ENCODE measurements at regions not wholly inside any gene's neighbourhood (a gene's known extent, or its start where the extent isn't known, plus 50 kb on each side); places are given as distances from the start of the nearest gene placed in this dataset.
"Not testable (repeated sequence)": the region's sequence is repeated elsewhere in the genome, so short reads cannot be mapped to it uniquely, and the experiment has no call there.

DNA sequence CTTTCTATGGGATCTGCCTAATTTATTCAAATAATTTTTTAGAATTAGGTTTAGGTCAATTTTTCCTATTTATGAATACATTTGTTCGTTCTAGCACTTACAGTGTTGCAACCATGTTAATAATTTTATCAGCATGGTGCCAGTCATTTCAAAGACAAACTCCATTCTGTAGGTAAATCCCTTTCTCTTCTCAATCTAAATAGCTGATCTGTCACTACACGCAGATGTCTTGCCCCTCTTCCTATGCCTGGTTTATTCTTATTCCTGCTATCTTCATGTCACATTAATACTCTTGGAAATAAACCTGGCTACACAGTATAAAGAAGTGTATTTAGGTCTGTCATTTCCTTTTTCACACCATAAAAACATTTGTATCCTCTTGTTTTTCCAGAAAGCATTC lies 1172.4 kb downstream of the BRINP3 start:
- Histone ChIP-seq H3K4me1 (ENCODE audit: control insufficient read depth, insufficient read depth, low read length) (no peaks in the 10 kb centered on the region), H3K27me3 (ENCODE audit: control insufficient read depth, insufficient read depth, low read length) (no peaks in the 10 kb centered on the region), H3K36me3 (ENCODE audit: control insufficient read depth, insufficient read depth, low read length) (no peaks in the 10 kb centered on the region), H3K4me3 (ENCODE audit: low read length) (no peak overlapping the region), H3K27ac (ENCODE audit: low read length) (no peak overlapping the region), H3K9me3 (replicated peaks; ENCODE audit: control insufficient read depth, low read depth, low read length) (no peaks in the 10 kb centered on the region)
- DNase-seq, result no peak
- WGBS (ENCODE audit: insufficient coverage), result no CpG with 5 or more reads among the region's 2 CpGs

GRCh38 chr1:189311915-189312314 lies 1165.7 kb downstream of the BRINP3 start:
- DNase-seq, result no peak
- H3K4me1 ChIP-seq (ENCODE audit: control insufficient read depth, insufficient read depth, low read length), result no peaks in the 10 kb centered on the region
- WGBS (ENCODE audit: insufficient coverage), result no CpG with 5 or more reads among the region's 2 CpGs
- no peak overlapping the region for H3K27ac ChIP-seq (ENCODE audit: low read length)
- H3K27me3 ChIP-seq (ENCODE audit: control insufficient read depth, insufficient read depth, low read length), result no peaks in the 10 kb centered on the region
- H3K4me3 ChIP-seq (ENCODE audit: low read length), result no peak overlapping the region
- no peaks in the 10 kb centered on the region for H3K9me3 ChIP-seq (replicated peaks; ENCODE audit: control insufficient read depth, low read depth, low read length)
- H3K36me3 ChIP-seq (ENCODE audit: control insufficient read depth, insufficient read depth, low read length), result no peaks in the 10 kb centered on the region

GRCh38 chr1:189312499-189312898 lies 1165.2 kb downstream of the BRINP3 start:
- H3K36me3 ChIP-seq (ENCODE audit: control insufficient read depth, insufficient read depth, low read length), result no peaks in the 10 kb centered on the region
- no peaks in the 10 kb centered on the region for H3K27me3 ChIP-seq (ENCODE audit: control insufficient read depth, insufficient read depth, low read length)
- no peak overlapping the region for H3K27ac ChIP-seq (ENCODE audit: low read length)
- no peak overlapping the region for H3K4me3 ChIP-seq (ENCODE audit: low read length)
- no peak for DNase-seq
- H3K4me1 ChIP-seq (ENCODE audit: control insufficient read depth, insufficient read depth, low read length), result no peaks in the 10 kb centered on the region
- H3K9me3 ChIP-seq (replicated peaks; ENCODE audit: control insufficient read depth, low read depth, low read length), result no peaks in the 10 kb centered on the region

- DNase-seq, result no peak
- Histone ChIP-seq H3K9me3 (replicated peaks; ENCODE audit: control insufficient read depth, low read depth, low read length) (no peaks in the 10 kb centered on the region), H3K27ac (ENCODE audit: low read length) (no peak overlapping the region), H3K36me3 (ENCODE audit: control insufficient read depth, insufficient read depth, low read length) (no peaks in the 10 kb centered on the region), H3K4me1 (ENCODE audit: control insufficient read depth, insufficient read depth, low read length) (no peaks in the 10 kb centered on the region), H3K27me3 (ENCODE audit: control insufficient read depth, insufficient read depth, low read length) (no peaks in the 10 kb centered on the region), H3K4me3 (ENCODE audit: low read length) (no peak overlapping the region)
- WGBS (ENCODE audit: insufficient coverage), result no CpG with 5 or more reads among the region's 2 CpGs
Observed at GRCh38 chr1:189313488-189313887, 1164.2 kb downstream of the BRINP3 start.

GRCh38 chr1:189315035-189315901 lies 1162.4 kb downstream of the BRINP3 start:
- DNase-seq, result no peak
- Histone ChIP-seq H3K27ac (ENCODE audit: low read length) (no peak overlapping the region), H3K27me3 (ENCODE audit: control insufficient read depth, insufficient read depth, low read length) (no peaks in the 10 kb centered on the region), H3K9me3 (replicated peaks; ENCODE audit: control insufficient read depth, low read depth, low read length) (no peaks in the 10 kb centered on the region), H3K4me3 (ENCODE audit: low read length) (no peak overlapping the region), H3K36me3 (ENCODE audit: control insufficient read depth, insufficient read depth, low read length) (no peaks in the 10 kb centered on the region), H3K4me1 (ENCODE audit: control insufficient read depth, insufficient read depth, low read length) (no peaks in the 10 kb centered on the region)
- whole genome bisulfite sequencing (ENCODE audit: insufficient coverage), result no CpG with 5 or more reads among the region's 4 CpGs

GRCh38 chr1:189323091-189323490 lies 1154.6 kb downstream of the BRINP3 start:
- Histone ChIP-seq H3K4me3 (ENCODE audit: low read length) (no peak overlapping the region), H3K36me3 (ENCODE audit: control insufficient read depth, insufficient read depth, low read length) (no peaks in the 10 kb centered on the region), H3K4me1 (ENCODE audit: control insufficient read depth, insufficient read depth, low read length) (no peaks in the 10 kb centered on the region), H3K27ac (ENCODE audit: low read length) (no peak overlapping the region), H3K27me3 (ENCODE audit: control insufficient read depth, insufficient read depth, low read length) (no peaks in the 10 kb centered on the region), H3K9me3 (replicated peaks; ENCODE audit: control insufficient read depth, low read depth, low read length) (no peaks in the 10 kb centered on the region)
- peak; percentile 20 for DNase-seq
- WGBS (ENCODE audit: insufficient coverage), result no CpG with 5 or more reads among the region's 3 CpGs

GRCh38 chr1:189331071-189331470 lies 1146.6 kb downstream of the BRINP3 start:
- not testable (repeated sequence) for H3K4me1 ChIP-seq (ENCODE audit: control insufficient read depth, insufficient read depth, low read length); H3K27ac ChIP-seq (ENCODE audit: low read length); DNase-seq; H3K27me3 ChIP-seq (ENCODE audit: control insufficient read depth, insufficient read depth, low read length); H3K4me3 ChIP-seq (ENCODE audit: low read length); H3K36me3 ChIP-seq (ENCODE audit: control insufficient read depth, insufficient read depth, low read length); H3K9me3 ChIP-seq (replicated peaks; ENCODE audit: control insufficient read depth, low read depth, low read length)
- 89% methylated on average over 9 of the region's 13 CpGs for WGBS (ENCODE audit: insufficient coverage)

- Histone ChIP-seq H3K27ac (ENCODE audit: low read length) (no peak overlapping the region), H3K4me3 (ENCODE audit: low read length) (no peak overlapping the region), H3K9me3 (replicated peaks; ENCODE audit: control insufficient read depth, low read depth, low read length) (no peaks in the 10 kb centered on the region), H3K36me3 (ENCODE audit: control insufficient read depth, insufficient read depth, low read length) (no peaks in the 10 kb centered on the region), H3K27me3 (ENCODE audit: control insufficient read depth, insufficient read depth, low read length) (no peaks in the 10 kb centered on the region), H3K4me1 (ENCODE audit: control insufficient read depth, insufficient read depth, low read length) (no peaks in the 10 kb centered on the region)
- 90% methylated on average over 15 of the region's 17 CpGs for WGBS (ENCODE audit: insufficient coverage)
- DNase-seq, result no peak
Observed at GRCh38 chr1:189336115-189337100, 1141.3 kb downstream of the BRINP3 start.

- no peaks in the 10 kb centered on the region for H3K9me3 ChIP-seq (replicated peaks; ENCODE audit: control insufficient read depth, low read depth, low read length)
- no peak overlapping the region for H3K27ac ChIP-seq (ENCODE audit: low read length)
- H3K4me3 ChIP-seq (ENCODE audit: low read length), result no peak overlapping the region
- H3K27me3 ChIP-seq (ENCODE audit: control insufficient read depth, insufficient read depth, low read length), result no peaks in the 10 kb centered on the region
- H3K36me3 ChIP-seq (ENCODE audit: control insufficient read depth, insufficient read depth, low read length), result no peaks in the 10 kb centered on the region
- no peak for DNase-seq
- WGBS (ENCODE audit: insufficient coverage), result no CpG with 5 or more reads among the region's 4 CpGs
- H3K4me1 ChIP-seq (ENCODE audit: control insufficient read depth, insufficient read depth, low read length), result no peaks in the 10 kb centered on the region
Observed at GRCh38 chr1:189349607-189350006, 1128.1 kb downstream of the BRINP3 start.

DNA sequence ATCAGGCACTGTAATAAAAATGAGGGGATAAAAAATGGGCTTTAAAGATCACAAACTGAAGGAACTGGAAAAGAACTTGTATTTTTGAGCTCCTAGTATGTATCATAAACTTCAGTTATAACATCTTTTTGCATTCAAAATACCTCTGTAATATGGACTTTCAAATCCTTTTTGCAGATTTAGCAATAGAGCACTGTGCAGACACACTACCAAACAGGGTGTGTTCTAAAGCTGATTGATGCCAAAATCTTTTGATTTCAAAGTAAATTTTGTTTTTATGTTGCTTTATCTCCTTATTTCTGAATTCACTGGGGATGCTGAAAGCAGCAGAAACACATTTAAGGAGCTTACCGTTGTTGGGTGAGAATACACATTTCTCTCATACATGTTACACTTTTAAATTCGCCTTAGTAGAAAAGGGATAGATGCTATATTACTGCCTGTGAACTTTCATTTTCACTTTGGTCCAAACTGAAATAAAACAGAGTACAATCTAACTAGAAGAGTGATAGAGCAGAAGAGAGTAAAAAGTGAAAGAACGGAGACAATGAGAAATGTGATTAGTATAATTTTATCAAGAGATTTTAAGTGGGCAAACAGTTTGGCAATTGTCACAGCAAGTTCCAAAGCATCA lies 1126.6 kb downstream of the BRINP3 start:
- Histone ChIP-seq H3K36me3 (ENCODE audit: control insufficient read depth, insufficient read depth, low read length) (no peaks in the 10 kb centered on the region), H3K4me3 (ENCODE audit: low read length) (no peak overlapping the region)
- 60% methylated on average over 1 of the region's 3 CpGs for WGBS (ENCODE audit: insufficient coverage)

More for the DNA sequence above, 1126.6 kb downstream of the BRINP3 start:
- Histone ChIP-seq H3K27ac (ENCODE audit: low read length) (no peak overlapping the region), H3K27me3 (ENCODE audit: control insufficient read depth, insufficient read depth, low read length) (no peaks in the 10 kb centered on the region), H3K9me3 (replicated peaks; ENCODE audit: control insufficient read depth, low read depth, low read length) (no peaks in the 10 kb centered on the region), H3K4me1 (ENCODE audit: control insufficient read depth, insufficient read depth, low read length) (no peaks in the 10 kb centered on the region)
- peak; percentile 5 for DNase-seq

Data from muscle of leg (tissue), 3 donors.